Immature natural killer cell (primary cell): ENCODE measurements at regions not wholly inside any gene's neighbourhood (a gene's known extent, or its start where the extent isn't known, plus 50 kb on each side); places are given as distances from the start of the nearest gene placed in this dataset.
"Not testable (repeated sequence)": the region's sequence is repeated elsewhere in the genome, so short reads cannot be mapped to it uniquely, and the experiment has no call there.

Source experiments
- DNase-seq, 3 donors: peaks; one replicate each; pipeline ENCODE4 v3.0.0; 2022; ENCODE audit warnings: mixed read lengths in 1 of 3
- H3K27ac Mint-ChIP-seq, 6 donors: one replicate each; pipeline ENCODE4 v1.8.0; 2020; ENCODE audit warnings: mixed read lengths in 6 of 6, mild to moderate bottlenecking in 5 of 6, inconsistent platforms in 4 of 6, moderate library complexity in 3 of 6
- H3K27me3 Mint-ChIP-seq, 3 donors: one replicate each; pipeline ENCODE4 v1.8.0; 2020 to 2021; ENCODE audit warnings: low read depth in 3 of 3, mild to moderate bottlenecking in 3 of 3, mixed read lengths in 3 of 3, moderate library complexity in 3 of 3, inconsistent platforms in 1 of 3
- H3K36me3 Mint-ChIP-seq, 3 donors: one replicate each; pipeline ENCODE4 v1.8.0; 2020; ENCODE audit warnings: mixed read lengths in 3 of 3, inconsistent platforms in 2 of 3, mild to moderate bottlenecking in 2 of 3
- H3K4me1 Mint-ChIP-seq, 2 donors: one replicate each; pipeline ENCODE4 v1.8.0; 2020; ENCODE audit warnings: inconsistent platforms in 2 of 2, mild to moderate bottlenecking in 2 of 2, mixed read lengths in 2 of 2, moderate library complexity in 1 of 2
- H3K4me3 Mint-ChIP-seq, 5 donors: one replicate each; pipeline ENCODE4 v1.8.0; 2020; ENCODE audit warnings: mild to moderate bottlenecking in 5 of 5, mixed read lengths in 5 of 5, inconsistent platforms in 3 of 5, moderate library complexity in 3 of 5
- H3K9me3 Mint-ChIP-seq, 6 donors: one replicate each; pipeline ENCODE4 v1.8.0; 2020; ENCODE audit warnings: mild to moderate bottlenecking in 6 of 6, mixed read lengths in 6 of 6, inconsistent platforms in 4 of 6, moderate library complexity in 3 of 6

GRCh38 chr14:77985211-77985615, 185.0 kb upstream of the NRXN3 start:
- Mint-ChIP-seq H3K36me3 (no peaks in the 10 kb centered on the region), H3K27me3 (peaks cover 3 to 8% (median 3%) of the 10 kb centered on the region in 3 donors), H3K4me3 (no peak overlapping the region), H3K27ac (no peak overlapping the region), H3K4me1 (peaks cover 0 to 4% of the 10 kb centered on the region in 2 donors), H3K9me3 (no peaks in the 10 kb centered on the region)
- DNase-seq: no peak

DNA sequence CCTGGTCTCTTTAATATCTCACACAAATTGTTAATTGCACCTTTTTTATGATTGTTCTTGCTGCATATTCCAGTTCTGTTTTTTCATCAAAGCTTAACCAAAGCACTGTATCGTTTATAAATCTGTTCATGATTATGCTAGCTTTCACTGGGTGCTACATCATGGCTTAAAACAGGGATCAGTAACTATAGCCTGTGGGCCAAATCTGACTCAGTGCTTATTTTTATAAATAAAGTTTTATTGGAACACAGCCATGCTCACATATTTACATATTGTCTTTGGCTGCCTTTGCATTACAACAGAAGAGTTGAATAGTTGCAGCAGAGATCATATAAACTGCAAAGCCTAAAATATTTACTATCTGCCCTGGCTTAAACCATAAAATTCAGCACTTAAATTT, 183.4 kb upstream of the NRXN3 start:
- Mint-ChIP-seq H3K4me3 (no peak overlapping the region), H3K4me1 (no peaks in the 10 kb centered on the region), H3K27me3 (peaks cover 0 to 7% (median 2%) of the 10 kb centered on the region in 3 donors), H3K9me3 (no peaks in the 10 kb centered on the region), H3K36me3 (no peaks in the 10 kb centered on the region), H3K27ac (no peak overlapping the region)
- no peak for DNase-seq

DNA sequence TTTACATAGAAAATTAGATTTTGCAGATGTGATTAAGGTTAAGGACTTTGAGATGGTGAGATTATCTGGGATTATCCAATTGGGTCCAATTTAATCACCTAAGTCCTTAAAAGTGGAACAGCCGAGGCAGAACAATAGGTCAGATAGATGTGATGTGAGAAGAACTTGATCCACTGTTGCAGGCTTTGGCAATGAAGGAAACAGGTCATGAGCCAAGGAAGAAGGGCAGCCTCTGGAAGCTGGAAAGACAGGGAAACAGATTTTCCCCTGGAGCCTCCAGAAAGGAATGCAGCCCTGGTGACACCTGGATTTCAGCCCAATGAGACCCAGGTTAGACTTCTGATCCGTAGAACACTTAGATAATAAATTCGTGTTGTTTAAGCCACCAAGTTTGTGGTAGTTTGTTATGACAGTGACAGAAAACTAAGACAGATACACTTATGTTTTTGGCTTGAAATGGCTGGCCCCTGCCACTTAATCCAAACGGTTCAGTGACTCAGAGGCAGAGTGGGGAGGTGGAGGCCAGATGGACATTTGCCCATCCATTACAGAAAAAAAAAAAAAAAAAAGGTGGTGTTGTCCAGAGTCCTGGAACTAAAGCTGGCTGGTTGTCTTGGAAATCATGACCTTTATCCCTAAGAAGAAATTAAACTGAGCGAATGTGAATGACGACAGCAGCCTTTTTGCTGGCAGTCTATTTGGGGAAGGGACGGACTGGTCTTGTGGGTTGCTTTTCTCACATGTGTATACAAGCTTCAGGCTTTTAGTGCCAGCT, 181.9 kb upstream of the NRXN3 start:
- no peaks in the 10 kb centered on the region for H3K9me3 Mint-ChIP-seq
- no peaks in the 10 kb centered on the region for H3K4me1 Mint-ChIP-seq

GRCh38 chr14:77988970-77989369, 181.2 kb upstream of the NRXN3 start:
- no peak for DNase-seq
- Mint-ChIP-seq H3K27ac (no peak overlapping the region), H3K36me3 (no peaks in the 10 kb centered on the region), H3K27me3 (peaks cover 0 to 7% (median 0%) of the 10 kb centered on the region in 3 donors), H3K9me3 (no peaks in the 10 kb centered on the region), H3K4me3 (no peak overlapping the region), H3K4me1 (no peaks in the 10 kb centered on the region)

More for the DNA sequence above, 181.9 kb upstream of the NRXN3 start:
- no peak for DNase-seq
- peaks cover 0 to 7% (median 0%) of the 10 kb centered on the region in 3 donors for H3K27me3 Mint-ChIP-seq
- H3K36me3 Mint-ChIP-seq: no peaks in the 10 kb centered on the region
- H3K4me3 Mint-ChIP-seq: no peak overlapping the region
- H3K27ac Mint-ChIP-seq: peak overlapping the region in 1 of 6 donors; percentile 55

- H3K4me1 Mint-ChIP-seq: no peaks in the 10 kb centered on the region
- peaks cover 0 to 7% (median 0%) of the 10 kb centered on the region in 3 donors for H3K27me3 Mint-ChIP-seq
- no peak overlapping the region for H3K4me3 Mint-ChIP-seq
- no peaks in the 10 kb centered on the region for H3K9me3 Mint-ChIP-seq
- no peaks in the 10 kb centered on the region for H3K36me3 Mint-ChIP-seq
- no peak overlapping the region for H3K27ac Mint-ChIP-seq
- no peak for DNase-seq
Measured at GRCh38 chr14:77989441-77989991, 180.7 kb upstream of the NRXN3 start.

GRCh38 chr14:77990337-77990736, 179.8 kb upstream of the NRXN3 start:
- Mint-ChIP-seq H3K4me3 (no peak overlapping the region), H3K27me3 (peaks cover 0 to 7% (median 0%) of the 10 kb centered on the region in 3 donors), H3K36me3 (no peaks in the 10 kb centered on the region), H3K9me3 (no peaks in the 10 kb centered on the region), H3K4me1 (no peaks in the 10 kb centered on the region), H3K27ac (no peak overlapping the region)
- no peak for DNase-seq

- Mint-ChIP-seq H3K9me3 (peaks cover 0 to 2% (median 0%) of the 10 kb centered on the region in 6 donors), H3K4me1 (no peaks in the 10 kb centered on the region), H3K27ac (no peak overlapping the region), H3K36me3 (no peaks in the 10 kb centered on the region), H3K27me3 (peaks cover 0 to 7% (median 0%) of the 10 kb centered on the region in 3 donors), H3K4me3 (no peak overlapping the region)
- no peak for DNase-seq
Measured at GRCh38 chr14:77991128-77991772, 178.9 kb upstream of the NRXN3 start.

- H3K4me3 Mint-ChIP-seq: peak overlapping the region in 1 of 5 donors; percentile 9
- H3K36me3 Mint-ChIP-seq: peaks cover 3 to 7% (median 3%) of the 10 kb centered on the region in 3 donors
- peaks cover 7 to 45% (median 25%) of the 10 kb centered on the region in 6 donors for H3K9me3 Mint-ChIP-seq
- no peak overlapping the region for H3K27ac Mint-ChIP-seq
- no peaks in the 10 kb centered on the region for H3K4me1 Mint-ChIP-seq
- DNase-seq: peak in 1 of 3 donors; percentile 51
- H3K27me3 Mint-ChIP-seq: peaks cover 2 to 5% (median 5%) of the 10 kb centered on the region in 3 donors
Measured at GRCh38 chr14:78005325-78005724, 164.8 kb upstream of the NRXN3 start.

DNA sequence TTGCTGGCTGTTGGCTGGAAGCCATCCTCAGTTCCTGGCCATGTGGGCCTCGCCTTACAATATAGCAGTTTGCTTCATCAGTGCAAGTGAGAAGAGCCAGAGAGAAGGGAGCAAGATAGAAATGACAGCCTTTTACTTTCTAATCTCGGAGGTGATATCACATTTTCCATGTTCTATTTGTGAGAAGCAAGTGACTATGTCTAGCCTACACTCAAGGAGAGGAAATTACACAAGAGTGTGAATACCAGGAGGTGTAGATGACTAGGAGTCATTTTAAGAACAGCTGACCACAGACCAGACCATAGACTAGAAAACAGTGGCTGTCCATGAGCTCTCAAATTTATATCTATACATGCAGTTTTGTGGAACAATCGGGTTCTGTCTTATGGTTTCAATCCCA, 163.0 kb upstream of the NRXN3 start:
- no peak overlapping the region for H3K4me3 Mint-ChIP-seq
- peak in 1 of 3 donors; percentile 12 for DNase-seq
- peak overlapping the region in 2 of 6 donors; percentile 36 to 60 for H3K27ac Mint-ChIP-seq
- H3K36me3 Mint-ChIP-seq: peaks cover 3 to 6% (median 3%) of the 10 kb centered on the region in 3 donors
- H3K9me3 Mint-ChIP-seq: peaks cover 7 to 28% (median 15%) of the 10 kb centered on the region in 6 donors
- no peaks in the 10 kb centered on the region for H3K4me1 Mint-ChIP-seq
- H3K27me3 Mint-ChIP-seq: peaks cover 2 to 5% (median 3%) of the 10 kb centered on the region in 3 donors

- Mint-ChIP-seq H3K4me1 (no peaks in the 10 kb centered on the region), H3K9me3 (peaks cover 0 to 2% (median 0%) of the 10 kb centered on the region in 6 donors), H3K27me3 (peaks cover 0 to 6% (median 2%) of the 10 kb centered on the region in 3 donors), H3K27ac (no peak overlapping the region), H3K4me3 (no peak overlapping the region), H3K36me3 (no peaks in the 10 kb centered on the region)
- no peak for DNase-seq
Measured at GRCh38 chr14:78010688-78011087, 159.5 kb upstream of the NRXN3 start.

DNA sequence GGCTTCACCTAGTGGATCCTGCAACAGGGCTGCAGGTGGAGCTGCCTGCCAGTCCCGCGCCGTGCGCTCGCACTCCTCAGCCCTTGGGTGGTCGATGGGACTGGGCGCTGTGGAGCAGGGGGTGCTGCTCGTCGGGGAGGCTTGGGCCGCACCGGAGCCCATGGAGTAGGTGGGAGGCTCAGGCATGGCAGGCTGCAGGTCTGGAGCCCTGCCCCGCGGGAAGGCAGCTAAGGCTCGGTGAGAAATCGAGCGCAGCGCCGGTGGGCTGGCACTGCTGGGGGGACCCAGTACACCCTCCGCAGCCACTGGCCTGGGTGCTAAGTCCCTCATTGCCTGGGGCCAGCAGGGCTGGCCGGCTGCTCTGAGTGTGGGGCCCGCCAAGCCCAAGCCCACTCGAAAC, 156.3 kb upstream of the NRXN3 start:
- H3K27ac Mint-ChIP-seq, DNase-seq, H3K9me3 Mint-ChIP-seq, H3K4me1 Mint-ChIP-seq, H3K4me3 Mint-ChIP-seq, H3K27me3 Mint-ChIP-seq, H3K36me3 Mint-ChIP-seq: not testable (repeated sequence)

DNA sequence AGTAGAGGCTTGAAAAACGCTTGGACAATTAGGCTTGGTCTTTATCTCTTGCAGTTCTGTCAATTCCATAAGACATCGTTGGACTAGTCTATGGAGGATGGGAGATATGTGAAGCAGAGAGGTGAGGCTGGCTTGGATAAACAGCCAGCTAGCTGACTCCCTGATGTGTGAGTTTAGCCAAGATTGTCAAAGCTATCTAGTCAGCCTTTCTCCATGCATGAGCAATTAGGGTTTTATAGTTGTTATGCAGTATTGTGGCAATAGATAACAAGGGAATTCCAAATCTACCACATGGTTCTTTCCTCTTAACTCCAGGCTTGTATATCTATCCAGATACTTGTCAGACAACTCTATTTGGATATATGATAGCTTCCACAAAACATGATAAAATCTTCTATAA, 153.6 kb upstream of the NRXN3 start:
- H3K4me1 Mint-ChIP-seq: no peaks in the 10 kb centered on the region
- no peak overlapping the region for H3K27ac Mint-ChIP-seq
- no peaks in the 10 kb centered on the region for H3K36me3 Mint-ChIP-seq
- no peak for DNase-seq
- H3K9me3 Mint-ChIP-seq: no peaks in the 10 kb centered on the region
- no peak overlapping the region for H3K4me3 Mint-ChIP-seq
- peaks cover 0 to 4% (median 0%) of the 10 kb centered on the region in 3 donors for H3K27me3 Mint-ChIP-seq

GRCh38 chr14:78018283-78018682, 151.9 kb upstream of the NRXN3 start:
- Mint-ChIP-seq H3K36me3 (no peaks in the 10 kb centered on the region), H3K4me3 (no peak overlapping the region), H3K27me3 (peaks cover 0 to 6% (median 0%) of the 10 kb centered on the region in 3 donors), H3K4me1 (no peaks in the 10 kb centered on the region), H3K27ac (no peak overlapping the region), H3K9me3 (no peaks in the 10 kb centered on the region)
- DNase-seq: no peak

DNA sequence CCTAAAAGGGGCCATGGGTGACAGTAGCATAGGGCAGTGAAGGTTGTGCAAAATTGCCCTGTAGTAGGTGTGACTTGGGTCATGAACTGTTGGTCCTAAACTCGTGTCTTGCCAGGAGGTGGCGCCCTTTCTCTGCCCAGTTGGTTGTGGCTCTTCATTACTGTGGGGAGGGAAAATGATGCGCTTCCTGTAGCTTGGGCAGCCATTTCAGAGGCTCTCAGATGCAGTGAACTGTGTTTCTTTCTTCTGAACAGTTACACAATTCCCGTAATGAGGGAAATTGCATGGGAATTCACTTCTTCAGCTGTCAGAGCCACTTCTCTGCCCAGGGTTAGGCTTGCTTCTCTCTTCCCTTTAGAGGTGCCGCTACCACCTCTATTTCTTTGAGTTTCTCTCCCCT, 148.1 kb upstream of the NRXN3 start:
- no peaks in the 10 kb centered on the region for H3K9me3 Mint-ChIP-seq
- H3K27me3 Mint-ChIP-seq: peaks cover 0 to 6% (median 1%) of the 10 kb centered on the region in 3 donors
- H3K4me1 Mint-ChIP-seq: no peaks in the 10 kb centered on the region
- H3K27ac Mint-ChIP-seq: no peak overlapping the region
- H3K36me3 Mint-ChIP-seq: no peaks in the 10 kb centered on the region
- H3K4me3 Mint-ChIP-seq: no peak overlapping the region
- peak; percentile 10 to 38 (median 29) for DNase-seq
